Aorta (tissue), 5 donors: ENCODE measurements at regions not wholly inside any gene's neighbourhood (a gene's known extent, or its start where the extent isn't known, plus 50 kb on each side); places are given as distances from the start of the nearest gene placed in this dataset.

Source experiments
- ATAC-seq: fragments of 200-7000 bp; cut with Tn5 transposase; one replicate; pipeline ENCODE4 v1.9.1; 2022; ENCODE audit warnings: moderate library complexity; ENCODE audit not compliant: low FRiP score
- DNase-seq, 2 donors: peaks; one replicate each; pipeline ENCODE4 v3.0.0-alpha.2; 2020
- H3K27ac ChIP-seq, 2 donors: one replicate each; pipeline ENCODE4 v1.5.1; 2013; ENCODE audit warnings: low read length in 2 of 2, mild to moderate bottlenecking in 2 of 2, moderate library complexity in 2 of 2, control low read depth in 1 of 2, inconsistent platforms in 1 of 2, low read depth in 1 of 2
- H3K27me3 ChIP-seq, 2 donors: one replicate each; pipeline ENCODE4 v1.6.1; 2013; ENCODE audit warnings: control low read depth in 1 of 2, low read length in 1 of 2, mild to moderate bottlenecking in 1 of 2, moderate library complexity in 1 of 2; ENCODE audit not compliant: insufficient read depth in 2 of 2, control insufficient read depth in 1 of 2
- H3K36me3 ChIP-seq, 2 donors: one replicate each; pipeline ENCODE4 v1.6.1; 2013; ENCODE audit warnings: control low read depth in 1 of 2, low read length in 1 of 2, mild to moderate bottlenecking in 1 of 2; ENCODE audit not compliant: insufficient read depth in 2 of 2, control insufficient read depth in 1 of 2
- H3K4me1 ChIP-seq, 2 donors: one replicate each; pipeline ENCODE4 v1.6.1; 2013; ENCODE audit warnings: low read length in 2 of 2, control low read depth in 1 of 2, mild to moderate bottlenecking in 1 of 2, moderate library complexity in 1 of 2; ENCODE audit not compliant: insufficient read depth in 2 of 2, control insufficient read depth in 1 of 2
- H3K4me3 ChIP-seq, 2 donors: one replicate each; pipeline ENCODE4 v1.5.1; 2013; ENCODE audit warnings: low read length in 2 of 2, control low read depth in 1 of 2, mild to moderate bottlenecking in 1 of 2
- H3K9me3 ChIP-seq: one replicate; pipeline ENCODE4 v1.6.1; 2013; ENCODE audit warnings: mild to moderate bottlenecking, low read length; ENCODE audit not compliant: control insufficient read depth
- WGBS, 2 donors: extraction: QIAGEN DNeasy Blood & Tissue Kit; methylation state at CpG; one replicate each; pipeline ENCODE4 v1.1.7; 2013; 5-methylcytosine and 5-hydroxymethylcytosine counted together
- intact Hi-C, 2 donors: fragments of 100-400 bp; cut with DNase I; formaldehyde crosslinking; loops; one replicate each; pipeline versions ENCODE4 v1.14.2 to v1.15.0; 2022
- donor health status: healthy with polysubstance abuse.
- donor health status: Bipolar disorder and iron deficiency.
- donor health status: DM: no; HTN: no; CAD: no.
- donor health status: DM: no; HTN: no; CAD: no.
- donor health status: DM: yes; HTN: yes; CAD: no.

- H3K36me3 ChIP-seq: no peaks in the 10 kb centered on the region
- intact Hi-C loops: no loop called here
- H3K4me1 ChIP-seq: peaks cover 0 to 3% of the 10 kb centered on the region in 2 donors
- H3K9me3 ChIP-seq: no peaks in the 10 kb centered on the region
- H3K4me3 ChIP-seq: no peak overlapping the region
- no peaks in the 10 kb centered on the region for H3K27me3 ChIP-seq
- no peak overlapping the region for H3K27ac ChIP-seq
- DNase-seq (no peak), ATAC-seq (no peak)
- WGBS, 2 donors: 93 to 94% methylated on average over 2 of the region's 2 CpGs
These were observed 93.4 kb downstream of the TENT4A start for GRCh38 chr5:6806668-6807067.

- Histone ChIP-seq H3K4me1 (peaks cover 0 to 3% of the 10 kb centered on the region in 2 donors), H3K27ac (no peak overlapping the region), H3K9me3 (no peaks in the 10 kb centered on the region), H3K27me3 (no peaks in the 10 kb centered on the region), H3K36me3 (no peaks in the 10 kb centered on the region), H3K4me3 (no peak overlapping the region)
- WGBS, 2 donors: 94 to 95% methylated on average over 7 of the region's 7 CpGs
- DNase-seq (no peak), ATAC-seq (no peak)
- intact Hi-C loops: no loop called here
These were observed 95.2 kb downstream of the TENT4A start for GRCh38 chr5:6808462-6808861.

GRCh38 chr5:6810641-6811405 is 97.6 kb downstream of the TENT4A start:
- 90 to 93% methylated on average over 8 of the region's 8 CpGs for WGBS, 2 donors
- no peaks in the 10 kb centered on the region for H3K36me3 ChIP-seq
- no peak for DNase-seq
- H3K27ac ChIP-seq: no peak overlapping the region
- no peaks in the 10 kb centered on the region for H3K4me1 ChIP-seq
- no peaks in the 10 kb centered on the region for H3K27me3 ChIP-seq
- no peaks in the 10 kb centered on the region for H3K9me3 ChIP-seq
- intact Hi-C loops: loop anchor here in 1 of 2 donors (5.0 kb wide), 1 partner anchor 44 kb away; no protein-coding TSS in a partner anchor
- no peak overlapping the region for H3K4me3 ChIP-seq
- no peak for ATAC-seq

DNA sequence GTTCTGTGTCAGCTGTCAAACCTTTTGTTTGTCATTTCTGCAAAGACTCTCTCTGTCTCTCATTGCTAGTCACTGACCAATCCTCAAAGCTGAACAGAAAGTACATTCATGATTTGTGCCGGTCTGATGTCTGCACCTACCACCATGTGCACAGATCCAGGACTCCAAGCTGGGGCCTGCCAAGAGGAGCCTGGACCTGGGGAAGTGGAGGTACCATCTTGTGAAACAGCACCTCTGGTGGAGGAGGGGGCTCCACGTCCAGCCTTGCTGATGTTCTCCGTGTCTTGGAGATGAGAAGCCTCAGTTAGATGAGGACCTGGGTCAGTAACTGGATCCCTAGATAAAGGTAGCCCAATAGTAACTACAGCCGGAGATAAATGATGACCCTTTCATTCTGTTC is 98.9 kb downstream of the TENT4A start:
- 85 to 89% methylated on average over 4 of the region's 4 CpGs for WGBS, 2 donors
- intact Hi-C loops: loop anchor here in 1 of 2 donors (5.0 kb wide), 1 partner anchor 45 kb away; no protein-coding TSS in a partner anchor
- Histone ChIP-seq H3K9me3 (no peaks in the 10 kb centered on the region), H3K4me1 (no peaks in the 10 kb centered on the region), H3K27me3 (no peaks in the 10 kb centered on the region), H3K36me3 (no peaks in the 10 kb centered on the region), H3K27ac (no peak overlapping the region), H3K4me3 (no peak overlapping the region)
- DNase-seq: no peak
- ATAC-seq: no peak

GRCh38 chr5:6812800-6813731 is 99.8 kb downstream of the TENT4A start:
- Histone ChIP-seq H3K4me3 (no peak overlapping the region), H3K27me3 (no peaks in the 10 kb centered on the region), H3K4me1 (no peaks in the 10 kb centered on the region), H3K36me3 (no peaks in the 10 kb centered on the region), H3K27ac (no peak overlapping the region), H3K9me3 (no peaks in the 10 kb centered on the region)
- WGBS, 2 donors: 66% methylated on average over 8 of the region's 8 CpGs
- ATAC-seq (peak; percentile 74), DNase-seq (peak in 1 of 2 donors; percentile 60)
- intact Hi-C loops: loop anchor here in 1 of 2 donors (5.0 kb wide), 1 partner anchor 46 kb away; no protein-coding TSS in a partner anchor

- H3K27me3 ChIP-seq: no peaks in the 10 kb centered on the region
- no peak overlapping the region for H3K27ac ChIP-seq
- intact Hi-C loops: loop anchor here in 1 of 2 donors (5.0 kb wide), 1 partner anchor 48 kb away; no protein-coding TSS in a partner anchor
- DNase-seq (no peak), ATAC-seq (no peak)
- H3K4me1 ChIP-seq: no peaks in the 10 kb centered on the region
- H3K9me3 ChIP-seq: no peaks in the 10 kb centered on the region
- no peak overlapping the region for H3K4me3 ChIP-seq
- WGBS, 2 donors: 67 to 68% methylated on average over 5 of the region's 5 CpGs
- no peaks in the 10 kb centered on the region for H3K36me3 ChIP-seq
These were observed 101.6 kb downstream of the TENT4A start for GRCh38 chr5:6814816-6815215.

DNA sequence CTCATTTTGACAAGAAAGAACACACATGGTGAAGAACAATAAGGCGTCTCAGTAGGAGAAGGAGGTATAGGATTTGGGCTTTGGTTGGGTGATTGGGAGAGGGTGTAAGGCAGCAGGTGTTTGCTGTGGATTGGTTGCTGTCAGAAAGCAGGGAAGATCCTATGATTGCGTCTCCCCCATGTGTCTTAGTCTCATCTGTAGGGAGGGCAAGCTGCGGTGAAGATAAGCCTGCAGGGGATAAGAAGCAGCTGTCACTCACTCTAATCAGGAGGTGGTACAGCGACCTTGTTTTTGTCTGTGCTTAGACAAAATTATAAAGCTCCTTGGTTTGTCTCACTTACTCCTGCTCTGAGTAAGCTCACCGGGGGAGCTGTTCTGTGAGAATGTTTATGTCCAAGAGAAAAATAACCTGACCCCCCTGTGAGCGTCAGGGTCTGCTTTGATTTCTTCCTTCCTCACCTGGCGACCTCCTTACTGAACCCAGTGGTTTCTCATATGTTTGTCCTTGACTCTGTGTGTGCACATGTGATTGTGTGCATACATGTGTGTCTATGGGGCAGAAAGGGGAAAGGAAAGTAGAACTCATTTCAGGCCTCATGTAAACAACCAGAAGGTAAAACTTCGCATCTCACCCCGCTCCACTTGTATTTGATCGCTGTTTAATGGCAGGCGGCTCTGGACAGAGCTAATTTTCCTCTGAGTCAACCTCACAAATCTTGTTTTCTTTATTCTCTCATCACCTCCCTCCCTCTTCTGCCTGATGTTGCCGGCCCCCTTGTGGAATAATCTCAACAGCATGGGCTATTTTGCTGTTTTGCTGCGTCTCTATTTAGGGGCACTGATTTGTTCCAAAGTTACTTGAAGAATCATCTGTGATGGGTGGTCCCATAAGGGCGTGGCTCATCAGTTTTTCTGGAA is 105.6 kb downstream of the TENT4A start:
- intact Hi-C loops: no loop called here
- no peaks in the 10 kb centered on the region for H3K36me3 ChIP-seq
- 53 to 54% methylated on average over 14 of the region's 14 CpGs for WGBS, 2 donors

DNA sequence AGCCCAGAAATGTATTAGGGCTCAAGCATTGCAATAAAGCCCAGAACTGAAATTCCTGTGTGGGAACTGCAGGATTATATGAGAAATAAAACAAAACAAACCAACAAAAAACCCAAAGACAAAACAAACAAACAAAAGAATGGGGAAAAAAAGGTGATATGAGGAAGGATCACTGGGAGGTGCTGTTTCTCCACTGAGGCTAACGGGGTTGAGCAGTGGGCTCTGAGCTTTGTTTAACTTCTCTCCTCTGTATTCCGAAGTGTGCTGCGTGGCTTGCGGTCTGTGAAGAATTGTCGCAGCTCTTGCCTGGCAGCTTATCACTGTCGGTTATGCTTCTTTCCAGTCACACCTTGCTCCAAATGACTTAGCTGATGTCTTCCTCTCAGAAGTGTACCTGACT is 106.3 kb downstream of the TENT4A start:
- ATAC-seq (no peak), DNase-seq (no peak)
- H3K4me3 ChIP-seq: no peak overlapping the region
- H3K9me3 ChIP-seq: peaks cover 2% of the 10 kb centered on the region
- H3K4me1 ChIP-seq: no peaks in the 10 kb centered on the region
- 56 to 69% methylated on average over 6 of the region's 6 CpGs for WGBS, 2 donors
- no peaks in the 10 kb centered on the region for H3K27me3 ChIP-seq
- H3K27ac ChIP-seq: no peak overlapping the region
- intact Hi-C loops: no loop called here
- no peaks in the 10 kb centered on the region for H3K36me3 ChIP-seq

More for the DNA sequence above, 105.6 kb downstream of the TENT4A start:
- no peak for DNase-seq
- H3K9me3 ChIP-seq: peaks cover 2% of the 10 kb centered on the region
- H3K4me1 ChIP-seq: no peaks in the 10 kb centered on the region
- H3K27ac ChIP-seq: no peak overlapping the region
- no peaks in the 10 kb centered on the region for H3K27me3 ChIP-seq
- ATAC-seq: no peak
- H3K4me3 ChIP-seq: no peak overlapping the region
